Cardiac muscle cell (in vitro differentiated cells and primary cell): ENCODE measurements at regions not wholly inside any gene's neighbourhood (a gene's known extent, or its start where the extent isn't known, plus 50 kb on each side); places are given as distances from the start of the nearest gene placed in this dataset.

ENCODE experiments used
- DNase-seq, 2 donors: peaks; one replicate each; pipeline versions ENCODE4 v3.0.0 to v3.0.0-alpha.2; 2010 to 2017; ENCODE audit warnings: low read depth in 1 of 2, low spot score in 1 of 2
- H3K27ac ChIP-seq: fragments of 200-600 bp; sonication (generic); 2 replicates; pipeline ENCODE4 v1.5.1; 2016
- H3K27me3 ChIP-seq: fragments of 200-600 bp; sonication (generic); 2 replicates; pipeline ENCODE4 v1.6.0; 2016; ENCODE audit warnings: control low read depth
- H3K36me3 ChIP-seq: fragments of 200-600 bp; sonication (generic); 2 replicates; pipeline ENCODE4 v1.5.1; 2016; ENCODE audit warnings: control low read depth
- H3K4me1 ChIP-seq: fragments of 200-600 bp; sonication (generic); 2 replicates; pipeline ENCODE4 v1.8.1; 2017; ENCODE audit warnings: low read depth, mild to moderate bottlenecking, mixed run types
- H3K4me3 ChIP-seq: fragments of 200-600 bp; sonication (generic); 2 replicates; pipeline ENCODE4 v1.5.1; 2016; ENCODE audit warnings: mild to moderate bottlenecking
- H3K9me3 ChIP-seq: fragments of 200-600 bp; sonication (generic); 2 replicates; pipeline ENCODE4 v1.5.1; 2017; ENCODE audit warnings: low read depth, mild to moderate bottlenecking, control low read depth
- CTCF ChIP-seq: IDR thresholded peaks from 2 replicates; pipeline ENCODE4 v1.5.1; 2012; ENCODE audit warnings: low read depth, mild to moderate bottlenecking, low read length

GRCh38 chr2:3112131-3112530, 265.5 kb downstream of the EIPR1 start:
- H3K27me3 ChIP-seq = no peaks in the 10 kb centered on the region
- H3K9me3 ChIP-seq = no peaks in the 10 kb centered on the region
- H3K36me3 ChIP-seq = no peaks in the 10 kb centered on the region
- H3K4me1 ChIP-seq = no peaks in the 10 kb centered on the region
- TF ChIP-seq CTCF = no peak
- no peak overlapping the region for H3K4me3 ChIP-seq
- DNase-seq = no peak
- no peak overlapping the region for H3K27ac ChIP-seq

- Histone ChIP-seq H3K36me3 (no peaks in the 10 kb centered on the region), H3K4me3 (no peak overlapping the region), H3K27ac (no peak overlapping the region), H3K9me3 (no peaks in the 10 kb centered on the region), H3K27me3 (no peaks in the 10 kb centered on the region), H3K4me1 (no peaks in the 10 kb centered on the region)
- no peak for TF ChIP-seq CTCF
- no peak for DNase-seq
Measured at GRCh38 chr2:3110994-3111666, 266.5 kb downstream of the EIPR1 start.

GRCh38 chr2:3110555-3110954, 267.1 kb downstream of the EIPR1 start:
- H3K4me1 ChIP-seq = no peaks in the 10 kb centered on the region
- no peaks in the 10 kb centered on the region for H3K27me3 ChIP-seq
- no peak overlapping the region for H3K27ac ChIP-seq
- no peak for TF ChIP-seq CTCF
- H3K36me3 ChIP-seq = no peaks in the 10 kb centered on the region
- no peaks in the 10 kb centered on the region for H3K9me3 ChIP-seq
- no peak overlapping the region for H3K4me3 ChIP-seq
- no peak for DNase-seq

- Histone ChIP-seq H3K36me3 (no peaks in the 10 kb centered on the region), H3K4me1 (peaks cover 4% of the 10 kb centered on the region), H3K4me3 (no peak overlapping the region), H3K27ac (no peak overlapping the region), H3K9me3 (no peaks in the 10 kb centered on the region), H3K27me3 (no peaks in the 10 kb centered on the region)
- no peak for TF ChIP-seq CTCF
- DNase-seq = no peak
Measured at GRCh38 chr2:3108710-3109702, 268.6 kb downstream of the EIPR1 start.

- peaks cover 4% of the 10 kb centered on the region for H3K4me1 ChIP-seq
- no peaks in the 10 kb centered on the region for H3K9me3 ChIP-seq
- no peak for DNase-seq
- no peaks in the 10 kb centered on the region for H3K27me3 ChIP-seq
- no peak for TF ChIP-seq CTCF
- H3K27ac ChIP-seq = no peak overlapping the region
- H3K36me3 ChIP-seq = no peaks in the 10 kb centered on the region
- no peak overlapping the region for H3K4me3 ChIP-seq
Measured at GRCh38 chr2:3108105-3108504, 269.5 kb downstream of the EIPR1 start.
